Type B pancreatic cell (in vitro differentiated cells): ENCODE measurements at regions not wholly inside any gene's neighbourhood (a gene's known extent, or its start where the extent isn't known, plus 50 kb on each side); places are given as distances from the start of the nearest gene placed in this dataset.

Source experiments
- DNase-seq: peaks from one replicate; pipeline ENCODE4 v3.0.0; 2021; ENCODE audit warnings: mixed read lengths; ENCODE audit not compliant: unreplicated experiment; ENCODE audit errors: extremely low spot score
- H3K27ac Mint-ChIP-seq: 2 replicates; pipeline ENCODE4 v1.8.0; 2021; ENCODE audit warnings: mild to moderate bottlenecking, mixed read lengths
- H3K27me3 Mint-ChIP-seq: 2 replicates; pipeline ENCODE4 v1.8.0; 2021; ENCODE audit warnings: mixed read lengths
- H3K36me3 Mint-ChIP-seq: 2 replicates; pipeline ENCODE4 v1.8.0; 2021; ENCODE audit warnings: mixed read lengths
- H3K4me1 Mint-ChIP-seq: one replicate; pipeline ENCODE4 v1.8.0; 2021; ENCODE audit warnings: mixed read lengths; ENCODE audit not compliant: unreplicated experiment
- H3K4me3 Mint-ChIP-seq: 2 replicates; pipeline ENCODE4 v1.8.0; 2021; ENCODE audit warnings: mild to moderate bottlenecking, mixed read lengths
- H3K9me3 Mint-ChIP-seq: 2 replicates; pipeline ENCODE4 v1.8.0; 2021; ENCODE audit warnings: mixed read lengths
- TF ChIP-seq, protein P1 (sequence below): fragments of 200-600 bp; sonication (generic); conservative IDR thresholded peaks from 2 replicates; pipeline ENCODE4 v1.5.0; 2021; ENCODE audit warnings: antibody characterized with exemption, mild to moderate bottlenecking

DNA sequence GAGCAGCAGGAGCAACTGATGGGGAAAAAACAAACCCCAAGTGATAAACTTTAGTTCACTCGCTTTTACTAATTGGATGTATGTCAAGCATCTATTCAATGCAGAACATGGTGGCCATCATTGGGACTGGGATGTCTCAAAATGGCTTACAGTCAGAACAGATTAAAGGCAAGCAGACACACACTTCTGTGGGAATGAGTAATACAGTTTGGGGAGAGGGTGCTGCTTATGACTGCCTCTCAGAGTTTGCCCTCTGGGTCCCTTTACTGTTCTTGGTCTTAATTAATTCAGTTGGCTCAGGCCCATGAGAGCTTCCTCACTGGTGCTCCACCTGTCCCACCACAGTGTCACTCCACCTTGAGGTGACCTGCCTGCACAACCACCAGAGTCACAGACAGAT lies 119.5 kb downstream of the TBX19 start:
- Mint-ChIP-seq H3K4me3 (no peak overlapping the region), H3K4me1 (peaks cover 27% of the 10 kb centered on the region), H3K27ac (no peak overlapping the region), H3K27me3 (peaks cover 3% of the 10 kb centered on the region), H3K9me3 (no peaks in the 10 kb centered on the region), H3K36me3 (no peaks in the 10 kb centered on the region)
- TF ChIP-seq, protein P1, sequence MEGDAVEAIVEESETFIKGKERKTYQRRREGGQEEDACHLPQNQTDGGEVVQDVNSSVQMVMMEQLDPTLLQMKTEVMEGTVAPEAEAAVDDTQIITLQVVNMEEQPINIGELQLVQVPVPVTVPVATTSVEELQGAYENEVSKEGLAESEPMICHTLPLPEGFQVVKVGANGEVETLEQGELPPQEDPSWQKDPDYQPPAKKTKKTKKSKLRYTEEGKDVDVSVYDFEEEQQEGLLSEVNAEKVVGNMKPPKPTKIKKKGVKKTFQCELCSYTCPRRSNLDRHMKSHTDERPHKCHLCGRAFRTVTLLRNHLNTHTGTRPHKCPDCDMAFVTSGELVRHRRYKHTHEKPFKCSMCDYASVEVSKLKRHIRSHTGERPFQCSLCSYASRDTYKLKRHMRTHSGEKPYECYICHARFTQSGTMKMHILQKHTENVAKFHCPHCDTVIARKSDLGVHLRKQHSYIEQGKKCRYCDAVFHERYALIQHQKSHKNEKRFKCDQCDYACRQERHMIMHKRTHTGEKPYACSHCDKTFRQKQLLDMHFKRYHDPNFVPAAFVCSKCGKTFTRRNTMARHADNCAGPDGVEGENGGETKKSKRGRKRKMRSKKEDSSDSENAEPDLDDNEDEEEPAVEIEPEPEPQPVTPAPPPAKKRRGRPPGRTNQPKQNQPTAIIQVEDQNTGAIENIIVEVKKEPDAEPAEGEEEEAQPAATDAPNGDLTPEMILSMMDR = no peak
- no peak for DNase-seq

DNA sequence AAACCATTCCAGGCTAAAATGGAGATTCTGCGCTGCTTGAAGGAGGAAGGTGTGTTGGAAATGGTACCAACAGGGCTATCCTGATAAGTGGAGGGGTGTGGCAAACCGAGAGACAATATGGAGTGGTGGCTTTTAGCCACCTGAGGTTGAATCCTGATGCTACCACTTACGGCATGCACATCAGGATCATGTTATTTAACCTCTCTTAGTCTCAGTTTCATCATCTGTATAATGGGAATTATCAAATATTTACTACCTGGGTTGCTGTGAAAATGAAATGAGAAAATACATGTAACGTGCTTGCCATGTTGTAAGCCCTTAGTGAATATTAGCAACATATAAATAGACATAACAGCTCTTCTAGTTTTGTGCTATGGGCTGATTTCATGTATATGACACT lies 117.1 kb downstream of the TBX19 start:
- no peaks in the 10 kb centered on the region for H3K36me3 Mint-ChIP-seq
- H3K4me3 Mint-ChIP-seq = no peak overlapping the region
- H3K27me3 Mint-ChIP-seq = peaks cover 3% of the 10 kb centered on the region
- peaks cover 27% of the 10 kb centered on the region for H3K4me1 Mint-ChIP-seq
- H3K27ac Mint-ChIP-seq = no peak overlapping the region
- TF ChIP-seq, protein P1 = no peak
- no peak for DNase-seq
- H3K9me3 Mint-ChIP-seq = no peaks in the 10 kb centered on the region

DNA sequence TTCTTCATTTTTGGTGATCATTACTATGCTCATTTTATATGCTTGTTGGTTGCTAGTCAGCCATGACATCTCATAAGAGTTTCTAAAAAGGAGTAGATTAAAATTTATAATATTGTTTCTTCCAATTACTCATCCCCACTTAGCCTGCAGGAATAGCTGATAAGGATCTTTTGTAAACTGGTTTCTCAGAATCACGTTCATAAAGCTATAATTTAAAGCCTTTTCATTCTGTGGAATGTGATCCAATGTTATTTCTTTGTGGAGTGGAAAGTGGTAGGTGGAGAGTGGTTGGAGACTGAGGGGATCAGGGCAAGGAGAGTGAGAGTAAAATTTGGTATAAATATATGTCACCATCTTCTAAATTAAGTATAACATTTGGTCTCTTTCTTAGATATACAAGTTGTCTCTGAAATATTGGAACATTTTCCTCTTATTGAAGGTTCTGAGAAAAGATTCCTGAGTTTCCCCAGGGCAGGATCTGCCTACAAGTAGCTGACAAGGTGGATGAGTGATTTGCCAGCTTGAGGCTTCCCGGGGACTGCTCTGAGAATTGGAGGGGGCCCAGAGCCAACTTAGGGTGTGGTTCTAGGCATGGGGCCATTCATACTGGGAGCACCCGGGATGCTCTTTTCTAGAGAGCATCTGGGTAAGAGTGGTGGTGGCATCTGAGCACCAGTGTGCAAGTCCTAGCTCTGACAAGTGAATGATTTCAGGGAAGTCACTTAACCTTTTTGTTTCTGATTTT lies 116.4 kb downstream of the TBX19 start:
- H3K27ac Mint-ChIP-seq = peak overlapping the region; percentile 20
- H3K4me3 Mint-ChIP-seq = no peak overlapping the region
- no peak for DNase-seq
- H3K36me3 Mint-ChIP-seq = no peaks in the 10 kb centered on the region
- TF ChIP-seq, protein P1 = no peak
- H3K9me3 Mint-ChIP-seq = no peaks in the 10 kb centered on the region
- H3K4me1 Mint-ChIP-seq = peaks cover 32% of the 10 kb centered on the region
- H3K27me3 Mint-ChIP-seq = peaks cover 3% of the 10 kb centered on the region

DNA sequence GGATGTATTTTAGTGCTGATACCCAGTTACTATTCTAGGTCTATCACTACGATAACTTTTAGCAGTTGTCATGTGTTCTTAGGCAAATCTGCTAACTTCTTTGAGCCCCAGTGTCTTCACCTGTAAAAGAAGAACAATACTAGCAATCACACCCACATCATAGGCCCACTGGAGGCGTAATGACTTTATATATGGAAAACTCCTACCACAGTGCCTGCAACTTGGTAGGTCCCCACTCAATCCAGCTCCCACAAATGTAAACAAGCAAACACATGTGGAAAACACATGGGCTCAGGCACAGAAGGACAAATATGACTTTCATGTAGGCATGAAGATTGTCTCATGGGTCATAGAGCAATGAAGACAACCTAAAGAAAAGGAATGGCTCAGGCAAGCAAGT lies 115.8 kb downstream of the TBX19 start:
- Mint-ChIP-seq H3K27me3 (peaks cover 3% of the 10 kb centered on the region), H3K27ac (peak overlapping the region; percentile 20), H3K9me3 (no peaks in the 10 kb centered on the region), H3K36me3 (no peaks in the 10 kb centered on the region), H3K4me3 (no peak overlapping the region), H3K4me1 (peaks cover 32% of the 10 kb centered on the region)
- no peak for DNase-seq
- TF ChIP-seq, protein P1 = no peak

DNA sequence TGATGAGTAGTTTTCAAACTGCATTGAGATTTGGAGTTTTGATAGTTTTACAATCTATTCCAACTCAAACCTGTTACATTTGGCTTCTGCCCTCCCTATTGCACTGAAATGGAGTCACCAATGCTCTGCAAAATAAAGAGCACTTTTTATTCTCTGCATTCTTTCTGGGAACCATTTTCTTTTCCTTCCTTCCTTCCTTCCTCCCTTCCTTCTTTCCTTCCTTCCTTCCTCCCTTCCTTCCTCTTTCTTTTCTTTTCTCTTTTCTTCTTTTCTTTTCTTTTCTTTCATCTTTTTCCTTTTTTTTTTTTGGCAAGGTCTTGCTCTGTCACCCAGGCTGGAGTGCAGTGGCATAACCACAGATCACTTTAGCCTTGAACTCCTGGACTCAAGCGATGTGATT lies 114.2 kb downstream of the TBX19 start:
- peaks cover 32% of the 10 kb centered on the region for H3K4me1 Mint-ChIP-seq
- peaks cover 3% of the 10 kb centered on the region for H3K27me3 Mint-ChIP-seq
- DNase-seq = no peak
- H3K36me3 Mint-ChIP-seq = no peaks in the 10 kb centered on the region
- H3K9me3 Mint-ChIP-seq = no peaks in the 10 kb centered on the region
- no peak overlapping the region for H3K4me3 Mint-ChIP-seq
- TF ChIP-seq, protein P1 = no peak
- H3K27ac Mint-ChIP-seq = no peak overlapping the region
